ENCODE measurements at regions not wholly inside any gene's neighbourhood (a gene's known extent, or its start where the extent isn't known, plus 50 kb on each side); places are given as distances from the start of the nearest gene placed in this dataset.

DNA sequence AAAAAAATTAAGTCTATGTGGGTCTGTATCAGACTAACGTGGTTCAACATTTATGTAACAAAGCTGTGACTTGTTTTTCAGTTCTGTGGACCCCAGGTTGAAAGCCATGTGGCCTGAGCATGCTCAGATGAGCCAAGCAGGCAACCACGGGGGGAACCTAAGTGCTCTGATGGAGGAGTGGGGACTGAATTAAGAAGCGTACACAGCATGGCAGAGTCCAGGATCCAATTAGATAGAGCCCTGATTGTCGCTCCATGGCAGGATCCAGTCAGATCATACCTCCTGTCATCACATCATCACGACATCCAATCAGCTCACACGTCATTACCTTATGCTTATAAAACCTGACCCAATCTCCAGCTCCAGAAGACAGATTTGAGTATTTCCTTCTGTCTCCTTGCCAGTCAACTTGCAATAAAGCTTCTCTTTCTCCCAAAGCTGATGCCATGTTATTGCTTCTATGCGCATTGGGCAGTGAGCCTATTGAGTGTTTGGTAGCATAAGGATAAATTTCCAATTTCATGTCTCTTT is 1013.1 kb upstream of the TMEM132C start:
- Histone ChIP-seq H3K27ac (no peak overlapping the region), H3K36me3 (no peaks in the 10 kb centered on the region), H3K9me3 (no peaks in the 10 kb centered on the region), H3K27me3 (no peaks in the 10 kb centered on the region), H3K4me1 (no peaks in the 10 kb centered on the region), H3K4me3 (no peak overlapping the region)
- no peak for TF ChIP-seq CTCF (IDR thresholded peaks at IDR 0.05)
- no peak for ATAC-seq
- intact Hi-C loops (cut with DNase I) = no loop called here
- DNase-seq = no peak

GRCh38 chr12:127254420-127254955 is 1012.5 kb upstream of the TMEM132C start:
- TF ChIP-seq CTCF (IDR thresholded peaks at IDR 0.05) = no peak
- intact Hi-C loops (cut with DNase I) = no loop called here
- DNase-seq (no peak), ATAC-seq (no peak)
- Histone ChIP-seq H3K27me3 (no peaks in the 10 kb centered on the region), H3K4me3 (no peak overlapping the region), H3K27ac (no peak overlapping the region), H3K9me3 (no peaks in the 10 kb centered on the region), H3K36me3 (no peaks in the 10 kb centered on the region), H3K4me1 (no peaks in the 10 kb centered on the region)

DNA sequence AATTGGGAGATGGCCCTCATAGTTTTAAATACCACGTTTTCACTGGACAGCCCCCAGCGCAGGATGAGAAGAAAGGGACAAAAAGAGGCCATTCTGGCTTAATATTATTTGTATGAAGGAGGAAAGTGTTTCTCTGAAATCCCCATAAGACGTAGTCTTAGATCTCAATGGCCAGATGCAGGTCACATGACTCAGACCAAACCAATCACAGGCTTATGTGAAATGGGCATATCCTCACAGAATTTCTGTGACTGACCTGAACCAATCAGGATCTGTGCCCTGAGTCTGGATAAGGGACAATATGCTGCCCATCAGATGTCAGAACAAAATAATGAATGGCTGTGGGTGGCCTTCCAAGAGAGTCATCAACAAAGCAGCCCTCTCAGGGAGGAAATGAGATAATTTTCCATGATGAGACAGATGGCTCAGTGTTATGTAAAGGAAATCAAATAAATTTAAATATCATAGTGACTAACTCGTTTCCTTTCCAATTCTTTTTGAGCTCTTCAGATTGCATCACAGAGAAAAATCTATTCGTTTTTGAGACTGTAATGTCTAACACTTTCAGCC is 1009.5 kb upstream of the TMEM132C start:
- intact Hi-C loops (cut with DNase I) = no loop called here
- ATAC-seq (no peak), DNase-seq (no peak)
- H3K36me3 ChIP-seq = no peaks in the 10 kb centered on the region
- H3K27ac ChIP-seq = no peak overlapping the region
- no peak for TF ChIP-seq CTCF (IDR thresholded peaks at IDR 0.05)
- no peak overlapping the region for H3K4me3 ChIP-seq
- H3K9me3 ChIP-seq = no peaks in the 10 kb centered on the region
- no peaks in the 10 kb centered on the region for H3K4me1 ChIP-seq
- no peaks in the 10 kb centered on the region for H3K27me3 ChIP-seq

GRCh38 chr12:127260531-127260930 is 1006.4 kb upstream of the TMEM132C start:
- no peak overlapping the region for H3K4me3 ChIP-seq
- no peaks in the 10 kb centered on the region for H3K4me1 ChIP-seq
- ATAC-seq (no peak), DNase-seq (no peak)
- no peaks in the 10 kb centered on the region for H3K27me3 ChIP-seq
- TF ChIP-seq CTCF (IDR thresholded peaks at IDR 0.05) = no peak
- H3K9me3 ChIP-seq = no peaks in the 10 kb centered on the region
- intact Hi-C loops (cut with DNase I) = no loop called here
- no peaks in the 10 kb centered on the region for H3K36me3 ChIP-seq
- H3K27ac ChIP-seq = no peak overlapping the region

- intact Hi-C loops (cut with DNase I) = no loop called here
- H3K4me3 ChIP-seq = no peak overlapping the region
- no peaks in the 10 kb centered on the region for H3K36me3 ChIP-seq
- no peak for TF ChIP-seq CTCF (IDR thresholded peaks at IDR 0.05)
- DNase-seq (no peak), ATAC-seq (no peak)
- H3K27ac ChIP-seq = no peak overlapping the region
- no peaks in the 10 kb centered on the region for H3K9me3 ChIP-seq
- H3K27me3 ChIP-seq = no peaks in the 10 kb centered on the region
- H3K4me1 ChIP-seq = no peaks in the 10 kb centered on the region
Observed at GRCh38 chr12:127260999-127261398, 1006.0 kb upstream of the TMEM132C start.

All from upper lobe of right lung (tissue), 1 donor.